ENCODE measurements at regions not wholly inside any gene's neighbourhood (a gene's known extent, or its start where the extent isn't known, plus 50 kb on each side); places are given as distances from the start of the nearest gene placed in this dataset.
"Not testable (repeated sequence)": the region's sequence is repeated elsewhere in the genome, so short reads cannot be mapped to it uniquely, and the experiment has no call there.

GRCh38 chr16:66207139-66207882, 159.2 kb upstream of the CDH5 start:
- no peak for DNase-seq (ENCODE audit: low read depth)

DNA sequence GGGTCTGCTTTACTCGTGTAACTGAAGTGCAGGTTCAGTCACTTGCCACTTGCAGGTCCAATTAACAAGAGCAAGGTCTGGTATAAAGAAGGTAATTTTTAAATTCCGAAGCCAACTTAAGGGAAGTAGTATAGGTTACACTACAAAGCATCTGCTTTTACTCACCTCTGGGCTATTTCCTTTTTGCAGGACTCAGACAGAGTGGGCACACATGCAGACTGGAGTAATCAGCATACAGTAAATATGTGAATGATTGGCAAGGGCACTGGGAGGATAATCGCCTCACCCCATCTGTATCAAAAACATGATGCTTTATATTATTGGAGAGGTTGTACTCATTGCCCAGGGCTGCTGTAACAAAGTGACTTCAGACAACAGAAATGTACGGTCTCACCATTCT, 160.1 kb upstream of the CDH5 start:
- DNase-seq (ENCODE audit: low read depth), result no peak

GRCh38 chr16:66205287-66206231, 160.9 kb upstream of the CDH5 start:
- DNase-seq (ENCODE audit: low read depth), result no peak

GRCh38 chr16:66204756-66205155, 161.7 kb upstream of the CDH5 start:
- peak; percentile 27 for DNase-seq (ENCODE audit: low read depth)

- no peak for DNase-seq (ENCODE audit: low read depth)
Measured at GRCh38 chr16:66203476-66203875, 163.0 kb upstream of the CDH5 start.

DNA sequence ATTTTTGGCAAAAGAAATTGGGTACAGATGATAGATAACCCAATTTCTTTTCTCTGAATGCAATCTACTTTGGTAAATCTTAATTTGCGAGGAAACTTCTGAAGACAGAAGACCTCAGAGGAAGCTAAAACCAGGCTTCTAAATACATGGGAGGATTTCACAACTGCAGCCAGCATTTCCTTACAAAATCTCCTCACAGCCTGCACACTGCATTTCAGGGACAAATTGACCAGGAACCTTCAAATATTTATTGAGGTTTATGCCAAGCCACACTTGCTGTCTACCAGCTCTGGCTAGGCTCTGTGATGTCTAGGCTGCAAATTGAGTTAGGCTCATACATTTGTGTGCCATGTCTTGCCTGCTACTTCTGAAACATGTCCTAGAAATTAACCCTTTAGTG, 167.3 kb upstream of the CDH5 start:
- DNase-seq (ENCODE audit: low read depth), result no peak

DNA sequence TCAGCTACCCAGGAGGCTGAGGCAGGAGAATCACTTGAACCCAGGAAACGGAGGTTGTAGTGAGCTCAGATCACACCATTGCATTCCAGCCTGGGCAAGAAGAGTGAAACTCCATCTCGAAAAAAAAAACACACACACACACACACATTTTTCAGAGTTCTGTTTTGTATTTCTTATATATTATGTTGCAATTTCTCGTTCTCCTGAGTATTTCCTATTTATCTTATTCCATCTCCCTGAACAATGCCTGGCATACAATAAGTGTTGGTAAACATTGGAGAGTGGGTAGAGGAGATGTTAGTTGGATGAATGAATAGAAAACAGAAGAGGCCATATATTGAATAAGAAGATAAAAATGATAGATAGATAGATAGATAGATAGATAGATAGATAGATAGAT, 167.8 kb upstream of the CDH5 start:
- no peak for DNase-seq (ENCODE audit: low read depth)

GRCh38 chr16:66197668-66198278, 168.7 kb upstream of the CDH5 start:
- no peak for DNase-seq (ENCODE audit: low read depth)

- DNase-seq (ENCODE audit: low read depth), result no peak
Measured at GRCh38 chr16:66196770-66197169, 169.7 kb upstream of the CDH5 start.

DNA sequence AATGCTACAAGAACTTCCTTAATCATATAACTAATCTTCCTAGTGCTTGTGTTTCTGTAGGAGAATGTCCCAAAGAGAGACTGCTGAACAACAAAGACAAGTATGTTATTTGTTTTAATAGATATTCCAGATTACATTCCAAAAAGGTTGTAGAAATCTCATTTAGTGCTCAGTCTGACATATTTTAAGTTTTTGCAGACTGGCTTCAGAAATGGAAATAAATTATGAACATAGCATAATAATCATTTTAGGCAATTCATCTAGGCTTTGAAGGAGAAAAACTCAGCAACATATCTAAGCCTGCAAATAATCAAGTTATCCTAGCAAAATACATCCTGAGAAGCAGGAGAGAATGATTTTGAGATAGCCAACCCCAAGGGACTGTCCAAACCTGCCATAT, 171.6 kb upstream of the CDH5 start:
- DNase-seq (ENCODE audit: low read depth), result no peak

DNA sequence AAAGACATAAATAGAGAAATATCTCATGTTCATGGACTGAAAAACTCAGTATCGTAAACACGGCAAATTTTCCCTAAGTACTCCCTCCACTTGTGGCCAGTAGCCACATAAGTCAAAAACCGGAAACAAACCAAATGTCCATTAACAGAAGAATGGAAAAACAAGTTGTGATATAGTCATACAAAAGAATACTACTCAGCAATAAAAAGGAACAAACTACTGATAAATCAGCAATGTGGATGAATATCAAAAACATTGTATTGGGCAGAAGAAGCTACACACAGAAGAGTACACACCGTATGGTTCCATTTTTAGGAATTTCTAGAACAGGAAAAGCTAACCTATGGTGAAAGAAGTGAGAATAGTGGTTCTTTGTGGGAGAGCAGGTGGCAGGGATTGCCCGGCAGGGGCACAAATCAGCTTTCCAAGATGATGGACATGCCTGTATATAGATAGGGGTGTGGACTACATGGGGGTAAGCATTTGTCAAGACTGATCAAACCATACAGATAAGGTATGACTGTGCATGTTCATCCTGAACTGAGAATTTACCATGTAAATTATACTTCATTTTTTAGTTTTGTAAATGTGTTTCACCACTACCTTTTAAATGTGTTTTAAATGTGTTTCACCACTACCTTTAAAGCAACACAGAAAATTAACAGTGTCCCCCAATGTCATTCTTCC, 172.8 kb upstream of the CDH5 start:
- no peak for DNase-seq (ENCODE audit: low read depth)

DNA sequence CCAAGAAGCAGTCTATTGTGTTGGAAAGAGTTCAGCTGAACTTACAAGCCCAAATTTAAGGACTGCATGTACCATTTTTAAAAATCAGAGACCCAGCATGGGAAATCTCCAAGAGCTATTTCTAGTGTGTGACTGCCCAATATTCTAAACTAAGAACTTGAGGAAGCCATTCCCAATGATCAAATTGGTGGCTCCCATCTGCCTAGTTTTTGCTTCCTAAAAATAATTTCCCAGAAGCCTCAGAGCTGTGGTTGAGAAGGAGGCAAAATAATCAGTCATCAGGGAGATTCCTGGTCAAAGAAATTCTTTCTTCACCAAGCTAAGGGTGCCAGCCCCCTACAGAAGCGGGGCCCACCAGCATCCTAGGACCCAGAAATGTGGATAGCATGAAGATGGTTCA, 176.1 kb upstream of the CDH5 start:
- no peak for DNase-seq (ENCODE audit: low read depth)

DNA sequence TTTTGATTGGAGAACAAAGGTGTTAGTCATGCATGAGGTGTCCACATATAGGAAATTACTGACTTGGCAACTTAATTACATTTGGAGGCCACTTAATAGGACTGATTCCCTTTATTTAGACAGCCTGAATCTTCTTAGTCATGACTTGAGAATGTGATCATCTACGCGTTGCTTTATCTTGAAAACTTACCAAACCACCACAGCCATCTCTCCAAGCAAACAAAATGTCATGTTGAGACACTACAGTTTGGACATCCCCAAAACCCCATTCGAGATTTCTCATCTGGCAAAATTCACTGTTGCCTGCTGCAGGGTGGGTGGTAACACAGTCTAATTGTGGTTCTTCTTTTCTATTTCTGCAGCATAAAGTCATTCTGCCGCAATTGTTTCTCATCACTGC, 176.5 kb upstream of the CDH5 start:
- peak; percentile 62 for DNase-seq (ENCODE audit: low read depth)

DNA sequence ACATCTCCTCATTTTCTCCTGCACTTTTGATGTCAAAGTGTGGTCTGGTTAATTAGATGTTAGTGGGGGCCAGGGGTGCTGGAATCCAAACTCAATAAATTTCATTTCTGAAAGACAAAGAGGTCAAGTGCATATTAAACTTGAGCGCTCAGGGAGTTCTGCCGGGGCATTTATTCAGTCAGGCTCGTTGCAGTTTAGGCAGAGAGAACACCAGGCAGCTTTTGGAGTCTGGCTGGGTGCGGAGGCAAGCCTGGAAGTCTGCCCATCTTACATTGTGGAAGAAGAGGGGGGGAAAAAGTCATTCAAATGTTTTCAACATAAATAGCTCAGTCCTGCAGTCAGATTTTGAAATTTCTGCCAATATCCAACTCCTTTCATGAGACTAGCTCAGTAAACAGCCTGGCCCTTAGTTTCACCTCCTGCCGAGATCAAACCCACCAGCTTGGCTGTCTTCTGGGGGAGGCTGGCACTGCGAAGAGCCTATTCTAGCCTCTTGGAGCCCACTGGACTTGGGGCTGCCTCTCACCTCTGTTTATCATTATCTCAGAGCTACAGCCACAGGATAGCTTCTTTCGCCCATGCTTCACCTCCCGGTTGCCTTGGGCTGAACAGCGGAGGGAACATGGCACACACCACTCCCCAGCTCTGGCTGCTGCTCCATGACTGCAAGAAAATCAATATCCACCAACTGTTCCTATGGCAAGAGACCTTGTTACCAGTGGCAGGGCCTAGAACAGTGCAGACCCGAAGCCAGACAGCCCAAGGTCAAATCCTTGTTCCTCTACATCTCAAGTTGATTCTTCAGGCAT, 177.4 kb upstream of the CDH5 start:
- DNase-seq (ENCODE audit: low read depth), result peak; percentile 72

GRCh38 chr16:66186251-66186785, 180.2 kb upstream of the CDH5 start:
- no peak for DNase-seq (ENCODE audit: low read depth)

DNA sequence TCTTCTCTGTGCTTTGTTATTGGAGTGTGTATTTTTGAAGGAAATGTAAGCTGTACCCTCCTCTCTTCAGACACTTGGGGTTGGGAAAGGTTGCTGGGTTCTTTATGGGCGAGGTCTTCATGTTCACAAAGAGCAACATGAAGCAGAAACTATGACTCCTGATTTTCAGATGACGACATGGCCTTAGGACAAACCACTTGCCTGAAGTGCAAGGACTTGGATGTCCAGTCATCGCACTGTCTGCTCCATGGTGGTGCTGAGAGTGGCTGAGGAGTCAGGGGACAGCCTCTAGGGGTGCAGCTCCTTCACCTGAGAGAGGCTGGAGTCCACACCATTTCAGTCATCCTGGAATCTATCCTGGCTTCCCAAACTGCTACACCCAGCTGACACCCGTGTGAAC, 183.9 kb upstream of the CDH5 start:
- no peak for DNase-seq (ENCODE audit: low read depth)

DNA sequence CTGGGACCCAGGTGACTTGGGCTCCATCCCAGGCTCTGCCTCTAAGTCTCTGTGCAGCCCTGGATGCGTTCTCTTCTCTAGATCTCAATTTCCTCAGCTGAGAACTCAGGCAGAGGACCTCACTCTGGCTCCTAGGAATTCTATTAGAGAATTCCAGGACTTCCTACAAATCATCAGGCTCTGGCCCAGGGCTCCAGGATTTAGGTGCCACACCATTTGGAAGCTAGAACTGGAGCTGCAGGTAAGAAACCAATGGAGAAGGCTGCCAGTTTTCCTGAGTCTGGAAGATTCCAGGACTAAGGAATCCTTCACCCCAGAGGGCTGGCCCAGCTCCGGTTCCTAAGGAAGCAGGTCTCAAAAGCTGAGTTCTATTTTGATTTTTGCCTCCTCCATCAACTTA, 189.8 kb upstream of the CDH5 start:
- DNase-seq (ENCODE audit: low read depth), result no peak

DNA sequence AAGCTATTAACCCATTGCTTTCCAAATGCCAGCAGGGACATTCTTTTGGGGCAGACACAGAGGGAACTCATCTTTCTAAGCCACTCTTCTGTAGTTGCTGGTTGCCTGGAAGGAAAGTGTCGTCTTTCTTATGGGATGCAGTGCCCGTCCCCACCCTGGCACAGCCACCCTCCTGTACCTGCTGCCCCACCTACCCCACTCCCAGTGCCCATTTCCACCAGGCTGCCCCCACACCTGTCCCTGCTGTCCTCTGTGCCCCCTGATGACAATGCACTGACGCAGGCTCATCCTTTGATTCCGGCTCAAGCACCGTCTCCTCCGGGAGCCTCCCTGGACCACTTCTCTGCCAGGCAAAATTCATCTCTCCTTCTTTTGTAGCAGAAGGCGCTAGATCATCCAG, 190.4 kb upstream of the CDH5 start:
- DNase-seq (ENCODE audit: low read depth), result no peak

DNA sequence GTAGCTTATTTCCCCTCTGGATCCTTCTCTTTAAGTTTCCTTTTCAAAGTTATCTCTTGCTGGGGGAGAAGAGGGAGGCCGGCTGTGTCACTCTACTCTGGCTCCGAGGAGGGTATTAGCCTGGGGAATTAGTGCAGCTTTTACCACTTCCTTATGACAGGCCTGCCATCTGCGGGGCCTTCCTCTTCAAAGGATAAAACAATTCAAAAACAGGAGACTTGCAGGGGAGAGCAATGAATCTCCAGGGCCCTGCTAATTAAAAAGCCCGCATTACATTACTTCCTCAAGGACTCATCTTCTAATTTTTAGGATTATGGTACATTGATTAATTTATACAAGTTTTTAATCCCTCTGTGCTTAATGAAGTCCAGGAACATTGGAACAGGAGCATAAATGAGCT, 190.9 kb upstream of the CDH5 start:
- DNase-seq (ENCODE audit: low read depth), result no peak

GRCh38 chr16:66175058-66175457, 191.4 kb upstream of the CDH5 start:
- DNase-seq (ENCODE audit: low read depth), result no peak

GRCh38 chr16:66173796-66174195, 192.7 kb upstream of the CDH5 start:
- DNase-seq (ENCODE audit: low read depth), result not testable (repeated sequence)
